HepG2 (cell line): ENCODE measurements at regions not wholly inside any gene's neighbourhood (a gene's known extent, or its start where the extent isn't known, plus 50 kb on each side); places are given as distances from the start of the nearest gene placed in this dataset.
"Not testable (repeated sequence)": the region's sequence is repeated elsewhere in the genome, so short reads cannot be mapped to it uniquely, and the experiment has no call there.

Source experiments
- ATAC-seq: fragments of 200-7000 bp; cut with Tn5 transposase; 3 replicates; pipeline ENCODE4 v1.9.1; 2020; ENCODE audit warnings: mild to moderate bottlenecking, moderate library complexity
- BruUV-seq: library from RNA; stranded (reverse); fragments of 400-500 nt; replicated peaks from 2 replicates; lab custom pipeline; 2021; lab: Mats Ljungman, UMichigan
- CTCF ChIA-PET: fragments of 300-600 bp; formaldehyde crosslinking; extraction: SDS; loops from one replicate; lab custom pipeline; 2021; ENCODE audit warnings: low total read pairs, inconsistent platforms, low intra/inter-chr PET ratio; lab: Yijun Ruan, JAX
- POLR2A ChIA-PET: fragments of 350-600 bp; sonication (Branson Sonifier 250); formaldehyde crosslinking; loops from one replicate; lab custom pipeline; 2020; ENCODE audit warnings: antibody characterized with exemption, inconsistent platforms; lab: Yijun Ruan, JAX
- DNase-seq: peaks from one replicate; pipeline ENCODE4 v3.0.0-alpha.2; 2015; ENCODE audit warnings: low spot score
- FAIRE-seq: peaks from 3 replicates; lab custom pipeline; 2011; peaks lifted over from hg19 to GRCh38; lab: Jason Lieb, UNC
- H2AFZ ChIP-seq: one replicate; pipeline ENCODE4 v1.6.1; 2011; ENCODE audit warnings: low read length, inconsistent platforms
- H3K27ac ChIP-seq: fragments of 300-600 bp; 3 replicates; pipeline ENCODE4 v1.8.0; 2011; ENCODE audit warnings: mixed run types, mild to moderate bottlenecking, mixed read lengths, low read length, inconsistent platforms; ENCODE audit not compliant: insufficient read depth; ENCODE audit errors: extremely low read length
- H3K27me3 ChIP-seq, 2 experiments: fragments of 200-600 bp in 1 of 2; 2 replicates in 1 of 2; 3 replicates in 1 of 2; pipeline versions ENCODE4 v1.6.0 to v1.8.0; 2011; ENCODE audit warnings: low read length in 2 of 2, mild to moderate bottlenecking in 2 of 2, moderate library complexity in 2 of 2, inconsistent platforms in 1 of 2; ENCODE audit not compliant: insufficient read depth in 2 of 2, control insufficient read depth in 1 of 2
- H3K36me3 ChIP-seq, 2 experiments: fragments of 200-600 bp in 1 of 2; replicated peaks in 1 of 2; 2 replicates in 1 of 2; 3 replicates in 1 of 2; pipeline versions ENCODE4 v1.5.1 to v1.8.0; 2011; ENCODE audit warnings: low read length in 2 of 2, inconsistent platforms in 1 of 2; ENCODE audit not compliant: insufficient read depth in 2 of 2, control insufficient read depth in 1 of 2
- H3K4me1 ChIP-seq: 2 replicates; pipeline ENCODE4 v1.5.1; 2012; ENCODE audit warnings: low read length, inconsistent platforms; ENCODE audit not compliant: insufficient read depth
- H3K4me2 ChIP-seq: 2 replicates; pipeline ENCODE4 v1.6.0; 2011; ENCODE audit warnings: low read depth, low read length, inconsistent platforms
- H3K4me3 ChIP-seq, 3 experiments: fragments of 200-600 bp in 1 of 3; sonication (generic), shearing (Covaris generic) in 1 of 3; replicated peaks in 1 of 3; 2 replicates each; pipeline ENCODE4 v1.5.1; 2011 to 2016; ENCODE audit warnings: low read length in 3 of 3, inconsistent platforms in 2 of 3, low read depth in 2 of 3, mild to moderate bottlenecking in 2 of 3, control low read depth in 1 of 3, mixed read lengths in 1 of 3; ENCODE audit not compliant: insufficient read depth in 1 of 3
- H3K79me2 ChIP-seq: one replicate; pipeline ENCODE4 v1.6.1; 2011; ENCODE audit warnings: low read length, inconsistent platforms; ENCODE audit not compliant: insufficient read depth
- H3K9ac ChIP-seq: 2 replicates; pipeline ENCODE4 v1.6.0; 2011; ENCODE audit warnings: mild to moderate bottlenecking, low read depth, low read length, inconsistent platforms; ENCODE audit not compliant: insufficient read depth
- H3K9me3 ChIP-seq: 2 replicates; pipeline ENCODE4 v1.5.1; 2012; ENCODE audit warnings: mild to moderate bottlenecking, low read length
- H4K20me1 ChIP-seq: 2 replicates; pipeline ENCODE4 v1.6.0; 2011; ENCODE audit warnings: inconsistent platforms, mild to moderate bottlenecking, low read length, moderate library complexity; ENCODE audit not compliant: insufficient read depth
- HNRNPK ChIP-seq: fragments of 200-400 bp; formaldehyde crosslinking; IDR thresholded peaks from 2 replicates; pipeline ENCODE4 v1.6.1; 2018; ENCODE audit warnings: low read length, low read depth, moderate library complexity, mild to moderate bottlenecking; ENCODE audit not compliant: poor library complexity, severe bottlenecking
- HNRNPLL ChIP-seq: fragments of 200-400 bp; formaldehyde crosslinking; IDR thresholded peaks from 2 replicates; pipeline ENCODE4 v1.6.1; 2017; ENCODE audit warnings: mild to moderate bottlenecking, low read depth, low read length; ENCODE audit not compliant: poor library complexity, severe bottlenecking
- KMT2A ChIP-seq: sonication (generic); formaldehyde crosslinking; IDR thresholded peaks from 2 replicates; pipeline ENCODE4 v1.4.0; 2020; ENCODE audit warnings: missing genetic modification reagents
- NRL ChIP-seq: sonication (generic); formaldehyde crosslinking; IDR thresholded peaks from 2 replicates; pipeline ENCODE4 v1.5.0; 2020; ENCODE audit warnings: missing genetic modification reagents, mild to moderate bottlenecking, moderate library complexity, borderline replicate concordance
- PCBP1 ChIP-seq: fragments of 200-400 bp; formaldehyde crosslinking; IDR thresholded peaks from 2 replicates; pipeline ENCODE4 v1.6.1; 2017; ENCODE audit warnings: mild to moderate bottlenecking, low read depth, low read length, borderline replicate concordance
- ZBTB8A ChIP-seq: sonication (generic); formaldehyde crosslinking; IDR thresholded peaks from 2 replicates; pipeline ENCODE4 v1.4.0; 2020; ENCODE audit warnings: mild to moderate bottlenecking, low read depth, missing genetic modification reagents, borderline replicate concordance
- ZNF292 ChIP-seq: sonication (generic); formaldehyde crosslinking; IDR thresholded peaks from 2 replicates; pipeline ENCODE4 v1.8.1; 2022; ENCODE audit warnings: mild to moderate bottlenecking, low read depth, missing genetic modification reagents, borderline replicate concordance
- WGBS: methylation state at CpG from one replicate; pipeline ENCODE4 v1.1.6; 2017; ENCODE audit warnings: low lambda C conversion rate; 5-methylcytosine and 5-hydroxymethylcytosine counted together
- in situ Hi-C: cut with HindIII; loops from 2 replicates; pipeline ENCODE4 v1.10.0; 2017; ENCODE audit warnings: low pct_unique_long_range_greater_than_20kb; ENCODE audit not compliant: extremely low pct_ligation_motif_present
- intact Hi-C: fragments of 100-400 bp; cut with micrococcal nuclease; formaldehyde crosslinking; loops from one replicate; pipeline ENCODE4 v1.10.0; 2022; ENCODE audit not compliant: unreplicated experiment

- H3K4me1 ChIP-seq, ATAC-seq, POLR2A ChIA-PET, DNase-seq, FAIRE-seq, H3K4me3 ChIP-seq, CTCF ChIA-PET, H3K27me3 ChIP-seq, in situ Hi-C loops, H3K4me2 ChIP-seq, BruUV-seq, H3K9ac ChIP-seq, H3K27ac ChIP-seq, H3K79me2 ChIP-seq, intact Hi-C loops, H4K20me1 ChIP-seq, H3K36me3 ChIP-seq, H2AFZ ChIP-seq: not testable (repeated sequence)
- 10% methylated on average over 3 of the region's 3 CpGs for WGBS
- peaks cover 99% of the 10 kb centered on the region for H3K9me3 ChIP-seq
Observed at GRCh38 chr20:39703357-39703756, 741.2 kb downstream of the DHX35 start.

GRCh38 chr20:39702701-39703349 is 740.7 kb downstream of the DHX35 start:
- in situ Hi-C loops (no loop called here), intact Hi-C loops (no loop called here)
- no peak overlapping the region for H3K27ac ChIP-seq
- FAIRE-seq (no peak), DNase-seq (no peak), ATAC-seq (no peak)
- H3K79me2 ChIP-seq: no peaks in the 10 kb centered on the region
- BruUV-seq: no TSS peak
- CTCF ChIA-PET: no interaction called here
- peak; percentile 98 for TF ChIP-seq HNRNPK
- no peak for TF ChIP-seq NRL
- no peak for TF ChIP-seq KMT2A (CRISPR knock-in tag)
- 0 out of 2 replicates have a peak, but pooled peaks have one; percentile 75 for TF ChIP-seq PCBP1
- TF ChIP-seq HNRNPLL: no peak
- no peak for TF ChIP-seq ZNF292 (CRISPR knock-in tag)
- TF ChIP-seq ZBTB8A (CRISPR knock-in tag): no peak
- H3K9me3 ChIP-seq: peaks cover 99% of the 10 kb centered on the region
- no peaks in the 10 kb centered on the region for H3K36me3 ChIP-seq
- no peak overlapping the region for H3K9ac ChIP-seq
- WGBS: 5% methylated on average over 1 of the region's 1 CpG
- H4K20me1 ChIP-seq: no peaks in the 10 kb centered on the region
- H3K4me3 ChIP-seq: no peak overlapping the region
- no peaks in the 10 kb centered on the region for H3K27me3 ChIP-seq
- H3K4me2 ChIP-seq: no peak overlapping the region
- H2AFZ ChIP-seq: no peak overlapping the region
- H3K4me1 ChIP-seq: no peaks in the 10 kb centered on the region
- POLR2A ChIA-PET: no interaction called here
